ENCODE measurements at regions not wholly inside any gene's neighbourhood (a gene's known extent, or its start where the extent isn't known, plus 50 kb on each side); places are given as distances from the start of the nearest gene placed in this dataset.

GRCh38 chr4:146029939-146030710, 91.5 kb upstream of the ZNF827 start:
- no peaks in the 10 kb centered on the region for H3K27me3 ChIP-seq (ENCODE audit: insufficient read depth, low read depth, severe bottlenecking)
- TF ChIP-seq, protein P1, sequence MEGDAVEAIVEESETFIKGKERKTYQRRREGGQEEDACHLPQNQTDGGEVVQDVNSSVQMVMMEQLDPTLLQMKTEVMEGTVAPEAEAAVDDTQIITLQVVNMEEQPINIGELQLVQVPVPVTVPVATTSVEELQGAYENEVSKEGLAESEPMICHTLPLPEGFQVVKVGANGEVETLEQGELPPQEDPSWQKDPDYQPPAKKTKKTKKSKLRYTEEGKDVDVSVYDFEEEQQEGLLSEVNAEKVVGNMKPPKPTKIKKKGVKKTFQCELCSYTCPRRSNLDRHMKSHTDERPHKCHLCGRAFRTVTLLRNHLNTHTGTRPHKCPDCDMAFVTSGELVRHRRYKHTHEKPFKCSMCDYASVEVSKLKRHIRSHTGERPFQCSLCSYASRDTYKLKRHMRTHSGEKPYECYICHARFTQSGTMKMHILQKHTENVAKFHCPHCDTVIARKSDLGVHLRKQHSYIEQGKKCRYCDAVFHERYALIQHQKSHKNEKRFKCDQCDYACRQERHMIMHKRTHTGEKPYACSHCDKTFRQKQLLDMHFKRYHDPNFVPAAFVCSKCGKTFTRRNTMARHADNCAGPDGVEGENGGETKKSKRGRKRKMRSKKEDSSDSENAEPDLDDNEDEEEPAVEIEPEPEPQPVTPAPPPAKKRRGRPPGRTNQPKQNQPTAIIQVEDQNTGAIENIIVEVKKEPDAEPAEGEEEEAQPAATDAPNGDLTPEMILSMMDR (IDR thresholded peaks at IDR 0.05; ENCODE audit: low read depth, low read length): no peak
- no peaks in the 10 kb centered on the region for H3K36me3 ChIP-seq
- no peak overlapping the region for H3K4me3 ChIP-seq (ENCODE audit: low read depth, low read length)
- no peak for DNase-seq
- no peak overlapping the region for H3K27ac ChIP-seq
- no peaks in the 10 kb centered on the region for H3K9me3 ChIP-seq (ENCODE audit: severe bottlenecking)

DNA sequence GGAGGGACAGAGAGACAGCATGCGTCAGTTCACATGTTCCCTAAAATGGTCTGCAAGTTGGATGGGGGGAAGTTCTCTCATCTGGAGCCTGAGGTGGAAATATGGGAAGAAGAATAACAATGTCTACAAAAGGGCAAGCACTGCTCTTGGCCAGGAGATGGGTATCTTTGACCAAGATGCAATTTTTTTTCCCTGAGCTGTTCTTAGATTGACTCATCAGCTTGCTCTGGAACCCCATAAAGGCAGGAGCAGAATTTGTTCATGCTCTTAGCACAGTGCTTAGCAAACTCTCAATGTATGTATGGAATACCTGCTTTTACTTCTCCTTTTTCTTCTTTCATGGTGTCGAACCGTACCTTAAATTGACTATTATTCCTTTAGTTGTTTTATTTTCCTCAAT, 90.5 kb upstream of the ZNF827 start:
- Histone ChIP-seq H3K27ac (no peak overlapping the region), H3K4me3 (ENCODE audit: low read depth, low read length) (no peak overlapping the region), H3K27me3 (ENCODE audit: insufficient read depth, low read depth, severe bottlenecking) (no peaks in the 10 kb centered on the region), H3K36me3 (no peaks in the 10 kb centered on the region), H3K9me3 (ENCODE audit: severe bottlenecking) (no peaks in the 10 kb centered on the region)
- TF ChIP-seq, protein P1 (IDR thresholded peaks at IDR 0.05; ENCODE audit: low read depth, low read length): no peak
- DNase-seq: no peak

- no peak for DNase-seq
- TF ChIP-seq, protein P1 (IDR thresholded peaks at IDR 0.05; ENCODE audit: low read depth, low read length): no peak
- Histone ChIP-seq H3K9me3 (ENCODE audit: severe bottlenecking) (no peaks in the 10 kb centered on the region), H3K4me3 (ENCODE audit: low read depth, low read length) (no peak overlapping the region), H3K36me3 (no peaks in the 10 kb centered on the region), H3K27ac (no peak overlapping the region), H3K27me3 (ENCODE audit: insufficient read depth, low read depth, severe bottlenecking) (no peaks in the 10 kb centered on the region)
These were observed 89.1 kb upstream of the ZNF827 start for GRCh38 chr4:146027761-146028160.

GRCh38 chr4:146023334-146023967, 84.8 kb upstream of the ZNF827 start:
- Histone ChIP-seq H3K36me3 (no peaks in the 10 kb centered on the region), H3K4me3 (ENCODE audit: low read depth, low read length) (no peak overlapping the region), H3K27ac (no peak overlapping the region), H3K9me3 (ENCODE audit: severe bottlenecking) (no peaks in the 10 kb centered on the region), H3K27me3 (ENCODE audit: insufficient read depth, low read depth, severe bottlenecking) (no peaks in the 10 kb centered on the region)
- TF ChIP-seq, protein P1 (IDR thresholded peaks at IDR 0.05; ENCODE audit: low read depth, low read length): no peak
- no peak for DNase-seq

DNA sequence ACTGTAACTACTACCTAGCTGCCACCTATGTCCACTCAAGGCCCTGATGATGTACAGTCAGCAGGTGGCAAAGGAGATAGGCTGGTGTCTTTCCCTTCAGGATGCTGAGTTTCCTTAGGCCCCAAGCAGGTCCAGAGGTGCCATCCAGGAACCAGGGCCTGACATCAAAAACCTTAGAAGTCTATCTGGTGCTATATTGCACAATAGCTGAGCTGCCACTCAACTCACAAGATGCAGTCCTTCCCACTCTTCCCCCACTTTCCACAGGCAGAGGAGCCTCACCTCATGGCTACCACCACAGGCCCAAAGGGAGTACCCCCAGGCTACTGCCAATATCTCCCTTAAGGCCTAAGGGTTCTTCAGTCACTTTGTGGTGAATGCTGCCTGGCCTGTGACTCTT, 83.9 kb upstream of the ZNF827 start:
- no peak overlapping the region for H3K4me3 ChIP-seq (ENCODE audit: low read depth, low read length)
- H3K27ac ChIP-seq: no peak overlapping the region
- TF ChIP-seq, protein P1 (IDR thresholded peaks at IDR 0.05; ENCODE audit: low read depth, low read length): no peak
- H3K27me3 ChIP-seq (ENCODE audit: insufficient read depth, low read depth, severe bottlenecking): no peaks in the 10 kb centered on the region
- no peaks in the 10 kb centered on the region for H3K36me3 ChIP-seq
- H3K9me3 ChIP-seq (ENCODE audit: severe bottlenecking): no peaks in the 10 kb centered on the region
- no peak for DNase-seq
